ENCODE measurements at regions not wholly inside any gene's neighbourhood (a gene's known extent, or its start where the extent isn't known, plus 50 kb on each side); places are given as distances from the start of the nearest gene placed in this dataset.

DNA sequence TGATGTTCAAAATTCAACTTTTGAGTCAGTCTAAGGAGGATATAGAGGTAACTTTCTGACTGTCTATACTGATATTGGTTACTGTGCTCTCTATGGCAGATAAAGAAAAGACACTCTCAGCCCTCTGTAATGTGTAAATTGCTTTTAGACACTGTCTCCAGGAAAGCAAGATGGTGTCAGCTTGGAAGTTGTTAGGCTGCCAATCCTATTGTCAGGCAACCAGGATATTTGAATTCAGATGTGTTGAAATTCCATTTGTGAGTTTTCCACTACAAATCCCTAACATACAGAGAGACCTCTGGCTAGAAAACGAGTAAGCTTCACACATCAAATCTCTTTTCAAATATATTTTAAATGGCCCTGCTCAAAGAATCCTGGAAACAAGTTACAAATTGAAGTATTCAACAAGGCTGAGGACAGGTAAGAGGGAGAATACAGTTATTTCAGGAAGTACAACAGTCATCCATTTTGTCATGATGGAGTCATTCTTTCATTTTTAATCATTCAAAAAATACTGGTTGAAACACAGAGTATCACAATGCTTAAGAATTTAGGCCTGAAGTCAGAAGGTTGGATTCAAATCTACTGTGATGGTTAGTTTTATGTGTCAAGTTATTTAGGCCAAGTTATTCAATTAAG lies 312.0 kb downstream of the OLFM4 start:
- Histone ChIP-seq H3K9ac (ENCODE audit: insufficient read depth, low read length, poor library complexity, severe bottlenecking) (no peak overlapping the region), H3K79me2 (ENCODE audit: insufficient read depth, low read length) (no peaks in the 10 kb centered on the region), H3K4me1 (ENCODE audit: control insufficient read depth in 1 of 2, insufficient read depth in 2 of 2, low read length in 2 of 2) (no peaks in the 10 kb centered on the region), H3K9me3 (replicated peaks in 1 of 2; ENCODE audit: control insufficient read depth in 1 of 2, insufficient read depth in 1 of 2, low read length in 2 of 2) (peaks cover 0 to 3% of the 10 kb centered on the region in 2 donors), H3K4me3 (replicated peaks in 1 of 3; ENCODE audit: low read depth in 2 of 3, low read length in 3 of 3) (no peak overlapping the region), H3K27ac (ENCODE audit: low read depth in 1 of 2, low read length in 2 of 2) (no peak overlapping the region), H3K4me2 (replicated peaks; ENCODE audit: extremely low read depth, low read length, poor library complexity, severe bottlenecking) (no peak overlapping the region), H4K20me1 (ENCODE audit: insufficient read depth, low read length) (no peaks in the 10 kb centered on the region), H3K27me3 (ENCODE audit: control insufficient read depth in 2 of 2, insufficient read depth in 2 of 2, low read length in 2 of 2) (no peaks in the 10 kb centered on the region), H2AFZ (ENCODE audit: insufficient read depth, low read depth, low read length, poor library complexity, severe bottlenecking) (no peak overlapping the region), H3K36me3 (replicated peaks in 1 of 2; ENCODE audit: control insufficient read depth in 1 of 2, insufficient read depth in 2 of 2, low read length in 2 of 2) (no peaks in the 10 kb centered on the region)
- H3K4me1 Mint-ChIP-seq: no peaks in the 10 kb centered on the region
- DNase-seq: no peak
- no peaks in the 10 kb centered on the region for H3K36me3 Mint-ChIP-seq
- no peak for TF ChIP-seq CTCF (IDR thresholded peaks at IDR 0.05)
- no peaks in the 10 kb centered on the region for H3K27me3 Mint-ChIP-seq (ENCODE audit: low read depth in 3 of 3)
- H3K27ac Mint-ChIP-seq: no peak overlapping the region
- WGBS (ENCODE audit: insufficient coverage): no CpG with 5 or more reads among the region's 1 CpG
- peaks cover 0 to 9% (median 3%) of the 10 kb centered on the region in 7 donors for H3K9me3 Mint-ChIP-seq
- intact Hi-C loops (cut with micrococcal nuclease): no loop called here
- no peak overlapping the region for H3K4me3 Mint-ChIP-seq

GRCh38 chr13:53341144-53341510 lies 312.5 kb downstream of the OLFM4 start:
- Histone ChIP-seq H3K9me3 (replicated peaks in 1 of 2; ENCODE audit: control insufficient read depth in 1 of 2, insufficient read depth in 1 of 2, low read length in 2 of 2) (peaks cover 0 to 3% of the 10 kb centered on the region in 2 donors), H3K4me2 (replicated peaks; ENCODE audit: extremely low read depth, low read length, poor library complexity, severe bottlenecking) (no peak overlapping the region), H3K36me3 (replicated peaks in 1 of 2; ENCODE audit: control insufficient read depth in 1 of 2, insufficient read depth in 2 of 2, low read length in 2 of 2) (no peaks in the 10 kb centered on the region), H3K27ac (ENCODE audit: low read depth in 1 of 2, low read length in 2 of 2) (no peak overlapping the region), H4K20me1 (ENCODE audit: insufficient read depth, low read length) (no peaks in the 10 kb centered on the region), H3K4me3 (replicated peaks in 1 of 3; ENCODE audit: low read depth in 2 of 3, low read length in 3 of 3) (no peak overlapping the region), H3K79me2 (ENCODE audit: insufficient read depth, low read length) (no peaks in the 10 kb centered on the region), H3K27me3 (ENCODE audit: control insufficient read depth in 2 of 2, insufficient read depth in 2 of 2, low read length in 2 of 2) (no peaks in the 10 kb centered on the region), H3K9ac (ENCODE audit: insufficient read depth, low read length, poor library complexity, severe bottlenecking) (no peak overlapping the region), H3K4me1 (ENCODE audit: control insufficient read depth in 1 of 2, insufficient read depth in 2 of 2, low read length in 2 of 2) (no peaks in the 10 kb centered on the region), H2AFZ (ENCODE audit: insufficient read depth, low read depth, low read length, poor library complexity, severe bottlenecking) (no peak overlapping the region)
- H3K9me3 Mint-ChIP-seq: peaks cover 0 to 9% (median 3%) of the 10 kb centered on the region in 7 donors
- H3K27me3 Mint-ChIP-seq (ENCODE audit: low read depth in 3 of 3): no peaks in the 10 kb centered on the region
- TF ChIP-seq CTCF (IDR thresholded peaks at IDR 0.05): no peak
- intact Hi-C loops (cut with micrococcal nuclease): no loop called here
- no peak overlapping the region for H3K4me3 Mint-ChIP-seq
- no peaks in the 10 kb centered on the region for H3K4me1 Mint-ChIP-seq
- WGBS (ENCODE audit: insufficient coverage): 100% methylated on average over 2 of the region's 3 CpGs
- no peak overlapping the region for H3K27ac Mint-ChIP-seq
- DNase-seq: no peak
- no peaks in the 10 kb centered on the region for H3K36me3 Mint-ChIP-seq
